GM21528 (cell line): ENCODE measurements at regions not wholly inside any gene's neighbourhood (a gene's known extent, or its start where the extent isn't known, plus 50 kb on each side); places are given as distances from the start of the nearest gene placed in this dataset.

Experiments
- ATAC-seq: cut with Tn5 transposase; IDR thresholded peaks from one replicate; pipeline ENCODE4 v1.9.1; 2021; ENCODE audit warnings: mild to moderate bottlenecking, moderate library complexity; ENCODE audit not compliant: unreplicated experiment, low FRiP score

DNA sequence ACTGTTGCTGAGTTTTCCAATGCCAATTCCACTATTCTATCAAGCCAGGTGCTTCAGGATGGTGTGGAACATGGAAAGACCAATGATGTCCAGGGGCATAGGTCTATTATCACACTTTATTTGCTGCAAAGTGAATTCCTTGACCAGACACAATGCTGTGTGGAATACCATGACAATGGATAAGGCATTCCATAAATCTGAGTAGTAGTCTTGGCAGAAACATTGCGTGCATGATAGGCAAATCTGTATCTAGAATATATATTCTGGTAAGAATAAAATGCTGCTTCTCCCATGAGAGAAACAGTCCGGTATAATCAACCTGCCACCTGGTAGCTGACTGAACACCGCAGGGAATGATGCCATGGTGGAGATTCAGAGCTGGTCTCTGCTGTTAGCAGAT lies 70.0 kb upstream of the ALDH1A3 start:
- no peak for ATAC-seq

GRCh38 chr15:100810229-100810628 lies 69.4 kb upstream of the ALDH1A3 start:
- ATAC-seq, result no peak

GRCh38 chr15:100810831-100811230 lies 68.8 kb upstream of the ALDH1A3 start:
- no peak for ATAC-seq

DNA sequence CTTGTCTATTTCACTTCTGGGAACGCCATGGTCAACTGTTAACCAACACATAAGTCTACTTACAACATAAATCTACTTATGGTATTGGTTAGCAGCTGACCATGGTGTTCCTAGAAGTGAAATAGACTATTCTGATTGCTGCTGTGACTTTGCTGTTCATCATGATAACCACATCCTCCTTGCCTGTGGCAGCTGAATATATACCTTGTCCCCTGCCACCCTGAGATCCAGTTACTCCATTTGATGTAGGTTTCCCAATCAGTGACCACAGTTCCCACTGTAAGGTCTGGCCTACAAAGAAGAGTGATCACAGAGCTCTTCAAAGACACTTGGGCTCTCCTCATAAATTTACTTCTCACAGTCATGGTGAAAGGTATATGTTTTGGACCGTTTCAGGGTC lies 66.8 kb upstream of the ALDH1A3 start:
- no peak for ATAC-seq

DNA sequence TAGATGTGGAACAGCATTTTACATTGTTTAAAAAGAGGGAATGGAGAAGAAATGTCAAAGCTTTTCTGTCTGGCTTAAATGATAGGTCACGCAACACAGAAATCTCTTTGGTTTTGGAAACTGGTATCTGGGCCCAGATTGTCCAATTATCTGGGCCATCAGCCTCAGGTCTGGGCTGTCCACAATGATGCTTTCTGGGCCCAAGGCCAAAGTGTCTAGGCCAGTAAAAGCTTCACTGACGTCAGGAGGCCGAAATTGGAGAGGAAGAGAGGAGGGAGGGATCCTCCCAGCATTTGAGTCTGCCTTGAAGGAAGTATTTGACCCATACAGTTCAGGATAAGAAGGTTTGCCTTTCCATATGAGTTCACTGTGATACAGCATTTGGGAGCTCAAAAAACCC lies 60.7 kb upstream of the ALDH1A3 start:
- ATAC-seq, result no peak

DNA sequence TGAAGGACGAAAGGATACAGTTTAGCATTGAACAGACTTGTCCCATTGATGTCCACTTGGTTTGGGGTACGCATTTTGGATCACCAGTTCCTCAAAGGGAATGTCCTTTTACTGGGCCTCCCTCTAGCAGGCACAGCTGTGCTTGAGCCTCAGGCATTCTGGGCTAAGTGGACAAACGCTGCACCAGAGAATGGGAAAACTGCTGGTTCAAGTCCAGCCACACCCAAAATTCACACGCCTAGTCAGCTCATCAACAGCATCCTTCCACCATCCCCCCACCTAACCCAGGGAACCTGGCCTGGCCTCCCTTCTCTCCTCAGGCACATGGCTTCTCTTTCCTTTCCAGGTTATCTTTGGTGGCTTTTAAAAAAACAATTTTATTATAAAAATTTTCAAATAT lies 59.1 kb upstream of the ALDH1A3 start:
- no peak for ATAC-seq

DNA sequence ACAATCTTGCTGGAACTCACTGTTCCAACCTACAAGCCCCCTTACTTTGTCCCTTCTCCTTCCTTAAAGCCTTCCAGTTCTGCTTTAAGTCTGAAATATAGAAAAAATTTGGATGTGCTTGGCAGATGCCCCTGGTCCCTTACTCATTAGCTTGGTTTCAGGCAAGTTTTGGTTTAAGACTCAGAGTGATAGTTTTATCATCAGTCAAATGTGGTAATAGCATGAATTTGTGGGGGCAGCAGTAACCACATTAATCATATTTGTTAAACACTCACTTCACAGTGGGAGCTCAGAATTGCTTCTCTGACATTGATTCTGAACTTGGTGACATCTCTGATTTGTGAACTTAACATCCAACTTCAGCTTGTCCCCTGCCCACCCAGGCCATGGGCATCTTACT lies 58.3 kb upstream of the ALDH1A3 start:
- no peak for ATAC-seq

GRCh38 chr15:100824211-100824610 lies 55.4 kb upstream of the ALDH1A3 start:
- ATAC-seq, result no peak

DNA sequence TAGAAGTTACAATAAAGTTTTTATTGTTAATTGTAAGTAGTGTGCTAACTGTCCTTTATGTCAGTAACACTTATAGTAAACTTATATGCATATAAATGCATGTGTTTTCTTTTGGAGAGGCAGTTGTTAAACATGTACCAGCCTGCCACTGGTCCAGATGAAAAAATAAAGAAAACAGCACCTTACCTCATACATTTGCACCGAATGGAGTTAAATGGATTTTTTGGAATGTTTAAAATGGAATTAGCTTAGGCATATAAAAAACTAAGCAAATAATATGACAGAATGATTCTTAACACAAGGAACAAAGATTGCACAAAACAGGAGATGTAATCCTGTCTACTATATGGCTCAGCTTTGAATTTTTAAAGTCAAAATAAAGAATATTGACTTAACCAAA lies 50.2 kb upstream of the ALDH1A3 start:
- no peak for ATAC-seq
